SK-N-SH (cell line): ENCODE measurements at regions not wholly inside any gene's neighbourhood (a gene's known extent, or its start where the extent isn't known, plus 50 kb on each side); places are given as distances from the start of the nearest gene placed in this dataset.

Experiments used
- CTCF ChIP-seq: fragments of 200-600 bp; sonication (generic); IDR thresholded peaks from 2 replicates; pipeline ENCODE4 v1.6.1; 2017; ENCODE audit warnings: antibody characterized with exemption, mild to moderate bottlenecking, moderate library complexity
- NFIC ChIP-seq: IDR thresholded peaks from 2 replicates; pipeline ENCODE4 v1.4.0; 2012; ENCODE audit warnings: borderline replicate concordance

- TF ChIP-seq NFIC (no peak), CTCF (no peak)
Observed at GRCh38 chr3:148335612-148336011, 362.1 kb upstream of the AGTR1 start.
